GM23248 (cell line): ENCODE measurements at regions not wholly inside any gene's neighbourhood (a gene's known extent, or its start where the extent isn't known, plus 50 kb on each side); places are given as distances from the start of the nearest gene placed in this dataset.

ENCODE experiments used
- EZH2 ChIP-seq: fragments of 200-600 bp; sonication (generic); IDR thresholded peaks from 2 replicates; pipeline ENCODE4 v1.6.1; 2018; ENCODE audit warnings: antibody characterized with exemption, mild to moderate bottlenecking; ENCODE audit not compliant: insufficient read depth, poor library complexity, severe bottlenecking
- EZH2phosphoT487 ChIP-seq: fragments of 200-600 bp; sonication (generic); IDR thresholded peaks from 2 replicates; pipeline ENCODE4 v1.6.1; 2018; ENCODE audit warnings: antibody characterized with exemption, moderate library complexity, mild to moderate bottlenecking, low read depth; ENCODE audit not compliant: insufficient read depth

DNA sequence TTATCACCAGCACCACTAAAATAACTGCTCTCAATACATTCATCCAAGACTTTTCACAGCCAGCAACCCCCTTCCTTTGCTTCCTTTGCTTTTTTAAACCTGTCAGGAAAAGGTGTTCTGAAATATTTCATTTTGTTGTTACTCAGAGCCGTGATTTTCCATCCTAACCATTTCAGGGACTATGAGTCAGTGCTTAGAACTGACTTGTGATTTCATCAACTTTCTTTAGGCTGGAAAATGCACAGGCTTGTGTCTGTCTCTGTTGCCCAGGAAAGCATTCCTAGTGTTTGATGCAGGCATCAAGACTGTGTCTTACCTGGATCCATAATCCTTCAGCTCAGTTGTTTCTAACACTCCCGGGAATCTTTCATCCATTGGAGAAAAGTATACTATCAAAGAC, 805.6 kb downstream of the BRINP1 start:
- no peak for TF ChIP-seq EZH2
- no peak for TF ChIP-seq EZH2phosphoT487
